ENCODE measurements at regions not wholly inside any gene's neighbourhood (a gene's known extent, or its start where the extent isn't known, plus 50 kb on each side); places are given as distances from the start of the nearest gene placed in this dataset.

- DNase-seq = no peak
- TF ChIP-seq POLR2AphosphoS5 (IDR thresholded peaks at IDR 0.05) (no peak), EP300 (IDR thresholded peaks at IDR 0.05; ENCODE audit: low read depth) (no peak), CTCF (IDR thresholded peaks at IDR 0.05) (no peak), POLR2A (IDR thresholded peaks at IDR 0.05) (no peak)
- WGBS, 2 donors (ENCODE audit: low coverage in 1 of 2) = 25 to 37% methylated on average over 4 to 5 of the region's 5 CpGs
- H3K27ac ChIP-seq = no peak overlapping the region
- in situ Hi-C loops (cut with MboI; ENCODE audit: low pct_ligation_motif_present in 1 of 4, low pct_unique_long_range_greater_than_20kb in 1 of 4, low sequenced_read_pairs in 3 of 4) = no loop called here
- H3K9me3 ChIP-seq = no peaks in the 10 kb centered on the region
- H3K36me3 ChIP-seq = no peaks in the 10 kb centered on the region
- H3K27me3 ChIP-seq = no peaks in the 10 kb centered on the region
- H3K4me1 ChIP-seq = no peaks in the 10 kb centered on the region
- H3K4me3 ChIP-seq = no peak overlapping the region
- intact Hi-C loops (cut with DNase I; ENCODE audit: low total_unique reads) = no loop called here
Measured at GRCh38 chr14:81819344-81819743, 285.7 kb upstream of the SEL1L start.

- DNase-seq = no peak
- Histone ChIP-seq H3K36me3 (no peaks in the 10 kb centered on the region), H3K4me1 (no peaks in the 10 kb centered on the region), H3K9me3 (no peaks in the 10 kb centered on the region), H3K4me3 (no peak overlapping the region), H3K27me3 (no peaks in the 10 kb centered on the region), H3K27ac (no peak overlapping the region)
- intact Hi-C loops (cut with DNase I; ENCODE audit: low total_unique reads) = no loop called here
- TF ChIP-seq POLR2A (IDR thresholded peaks at IDR 0.05) (no peak), POLR2AphosphoS5 (IDR thresholded peaks at IDR 0.05) (no peak), CTCF (IDR thresholded peaks at IDR 0.05) (no peak), EP300 (IDR thresholded peaks at IDR 0.05; ENCODE audit: low read depth) (no peak)
- WGBS, 2 donors (ENCODE audit: low coverage in 1 of 2) = 57% methylated on average over 1 of the region's 1 CpG; no CpG with 5 or more reads in 1 of the 2 donors
- in situ Hi-C loops (cut with MboI; ENCODE audit: low pct_ligation_motif_present in 1 of 4, low pct_unique_long_range_greater_than_20kb in 1 of 4, low sequenced_read_pairs in 3 of 4) = no loop called here
Measured at GRCh38 chr14:81819910-81820309, 286.3 kb upstream of the SEL1L start.

GRCh38 chr14:81826081-81826480 lies 292.4 kb upstream of the SEL1L start:
- H3K9me3 ChIP-seq = no peaks in the 10 kb centered on the region
- WGBS, 2 donors (ENCODE audit: low coverage in 1 of 2) = 82 to 100% methylated on average over 1 of the region's 1 CpG
- no peak for DNase-seq
- in situ Hi-C loops (cut with MboI; ENCODE audit: low pct_ligation_motif_present in 1 of 4, low pct_unique_long_range_greater_than_20kb in 1 of 4, low sequenced_read_pairs in 3 of 4) = no loop called here
- H3K4me1 ChIP-seq = no peaks in the 10 kb centered on the region
- intact Hi-C loops (cut with DNase I; ENCODE audit: low total_unique reads) = no loop called here
- TF ChIP-seq CTCF (IDR thresholded peaks at IDR 0.05) (no peak), POLR2A (IDR thresholded peaks at IDR 0.05) (no peak), EP300 (IDR thresholded peaks at IDR 0.05; ENCODE audit: low read depth) (no peak), POLR2AphosphoS5 (IDR thresholded peaks at IDR 0.05) (no peak)
- no peak overlapping the region for H3K4me3 ChIP-seq
- H3K27ac ChIP-seq = no peak overlapping the region
- H3K36me3 ChIP-seq = no peaks in the 10 kb centered on the region
- no peaks in the 10 kb centered on the region for H3K27me3 ChIP-seq

GRCh38 chr14:81829447-81829846 lies 295.8 kb upstream of the SEL1L start:
- in situ Hi-C loops (cut with MboI; ENCODE audit: low pct_ligation_motif_present in 1 of 4, low pct_unique_long_range_greater_than_20kb in 1 of 4, low sequenced_read_pairs in 3 of 4) = no loop called here
- no peaks in the 10 kb centered on the region for H3K9me3 ChIP-seq
- H3K27me3 ChIP-seq = no peaks in the 10 kb centered on the region
- no peak for DNase-seq
- TF ChIP-seq POLR2AphosphoS5 (IDR thresholded peaks at IDR 0.05) (no peak), POLR2A (IDR thresholded peaks at IDR 0.05) (no peak), EP300 (IDR thresholded peaks at IDR 0.05; ENCODE audit: low read depth) (no peak), CTCF (IDR thresholded peaks at IDR 0.05) (no peak)
- WGBS, 2 donors (ENCODE audit: low coverage in 1 of 2) = 97% methylated on average over 23 of the region's 24 CpGs; no CpG with 5 or more reads in 1 of the 2 donors
- H3K36me3 ChIP-seq = no peaks in the 10 kb centered on the region
- no peaks in the 10 kb centered on the region for H3K4me1 ChIP-seq
- intact Hi-C loops (cut with DNase I; ENCODE audit: low total_unique reads) = no loop called here
- H3K4me3 ChIP-seq = no peak overlapping the region
- H3K27ac ChIP-seq = no peak overlapping the region

All from transverse colon (tissue), 4 donors.